IMR-90 (cell line): ENCODE measurements at regions not wholly inside any gene's neighbourhood (a gene's known extent, or its start where the extent isn't known, plus 50 kb on each side); places are given as distances from the start of the nearest gene placed in this dataset.

ENCODE experiments used
- ATAC-seq: fragments of 200-7000 bp; cut with Tn5 transposase; 2 replicates; pipeline ENCODE4 v1.9.1; 2020; ENCODE audit warnings: low read depth, mild to moderate bottlenecking, moderate library complexity
- BruUV-seq: library from RNA; stranded (reverse); fragments of 400-500 nt; replicated peaks from 2 replicates; lab custom pipeline; 2021; lab: Mats Ljungman, UMichigan
- CTCF ChIA-PET: fragments of 300-600 bp; formaldehyde crosslinking; extraction: SDS; loops from one replicate; lab custom pipeline; 2021; ENCODE audit warnings: antibody characterized with exemption; lab: Yijun Ruan, JAX
- POLR2A ChIA-PET: fragments of 300-600 bp; sonication (Branson Sonifier 250); formaldehyde crosslinking; loops from one replicate; lab custom pipeline; 2022; ENCODE audit warnings: antibody characterized with exemption; ENCODE audit not compliant: unreplicated experiment; lab: Charles Lee
- DNase-seq: peaks from one replicate; pipeline ENCODE4 v3.0.0; 2013
- H2AFZ ChIP-seq: replicated peaks from 2 replicates; pipeline ENCODE3; 2013; ENCODE audit warnings: low read length, mild to moderate bottlenecking; ENCODE audit not compliant: poor library complexity
- H2AK5ac ChIP-seq: 2 replicates; pipeline ENCODE4 v1.6.1; 2013; ENCODE audit warnings: low read depth, low read length, inconsistent platforms
- H2AK9ac ChIP-seq: replicated peaks from 2 replicates; pipeline ENCODE3; 2013; ENCODE audit warnings: mild to moderate bottlenecking, low read depth, low read length, moderate library complexity; ENCODE audit not compliant: poor library complexity
- H2BK120ac ChIP-seq: 2 replicates; pipeline ENCODE4 v1.6.1; 2013; ENCODE audit warnings: low read depth, low read length, inconsistent platforms
- H2BK15ac ChIP-seq: 3 replicates; pipeline ENCODE4 v1.6.1; 2013; ENCODE audit warnings: low read depth, low read length, inconsistent platforms
- H2BK20ac ChIP-seq: 2 replicates; pipeline ENCODE4 v1.6.1; 2013; ENCODE audit warnings: low read depth, mild to moderate bottlenecking, inconsistent platforms, low read length, moderate library complexity
- H2BK5ac ChIP-seq: 2 replicates; pipeline ENCODE4 v1.6.1; 2013; ENCODE audit warnings: mild to moderate bottlenecking, low read depth, low read length, inconsistent platforms; ENCODE audit not compliant: poor library complexity, severe bottlenecking
- H3K14ac ChIP-seq: replicated peaks from 2 replicates; pipeline ENCODE4 v1.6.1; 2013; ENCODE audit warnings: low read depth, low read length, inconsistent platforms
- H3K18ac ChIP-seq: 2 replicates; pipeline ENCODE4 v1.6.1; 2013; ENCODE audit warnings: low read depth, low read length, control low read depth
- H3K23ac ChIP-seq: 2 replicates; pipeline ENCODE4 v1.6.1; 2013; ENCODE audit warnings: low read depth, low read length, inconsistent platforms
- H3K27ac ChIP-seq: 2 replicates; pipeline ENCODE4 v1.5.1; 2013; ENCODE audit warnings: mild to moderate bottlenecking, control low read depth, low read length; ENCODE audit not compliant: insufficient read depth
- H3K27me3 ChIP-seq: 2 replicates; pipeline ENCODE4 v1.6.1; 2013; ENCODE audit warnings: low read length; ENCODE audit not compliant: control insufficient read depth, insufficient read depth
- H3K36me3 ChIP-seq: 2 replicates; pipeline ENCODE4 v1.6.1; 2013; ENCODE audit warnings: low read length, mixed read lengths; ENCODE audit not compliant: control insufficient read depth, insufficient read depth
- H3K4ac ChIP-seq: 2 replicates; pipeline ENCODE4 v1.6.1; 2013; ENCODE audit warnings: low read depth, low read length, inconsistent platforms
- H3K4me1 ChIP-seq: 2 replicates; pipeline ENCODE4 v1.6.1; 2013; ENCODE audit warnings: low read length, mixed read lengths; ENCODE audit not compliant: control insufficient read depth, insufficient read depth
- H3K4me2 ChIP-seq: 2 replicates; pipeline ENCODE4 v1.6.1; 2013; ENCODE audit warnings: low read depth, mild to moderate bottlenecking, control low read depth, low read length, moderate library complexity
- H3K4me3 ChIP-seq: 2 replicates; pipeline ENCODE4 v1.5.1; 2013; ENCODE audit warnings: low read depth, mild to moderate bottlenecking, control low read depth, low read length, moderate library complexity; ENCODE audit not compliant: insufficient read depth
- H3K56ac ChIP-seq: 2 replicates; pipeline ENCODE4 v1.6.1; 2013; ENCODE audit warnings: low read length, inconsistent platforms; ENCODE audit not compliant: insufficient read depth; ENCODE audit errors: extremely low read depth
- H3K79me1 ChIP-seq, 2 experiments: 2 replicates each; pipeline ENCODE4 v1.6.1; 2013; ENCODE audit warnings: low read length in 2 of 2, inconsistent platforms in 1 of 2, low read depth in 1 of 2
- H3K9ac ChIP-seq: 2 replicates; pipeline ENCODE4 v1.6.1; 2013; ENCODE audit warnings: low read depth, low read length, control low read depth
- H3K9me1 ChIP-seq: 2 replicates; pipeline ENCODE4 v1.6.1; 2013; ENCODE audit warnings: low read length, inconsistent platforms; ENCODE audit not compliant: insufficient read depth
- H3K9me3 ChIP-seq: 2 replicates; pipeline ENCODE4 v1.6.1; 2013; ENCODE audit warnings: low read length; ENCODE audit not compliant: control insufficient read depth, insufficient read depth
- H4K20me1 ChIP-seq: 2 replicates; pipeline ENCODE4 v1.6.1; 2013; ENCODE audit warnings: low read length, inconsistent platforms; ENCODE audit not compliant: insufficient read depth
- H4K5ac ChIP-seq: 2 replicates; pipeline ENCODE4 v1.6.1; 2013; ENCODE audit warnings: mild to moderate bottlenecking, low read depth, low read length, control low read depth
- H4K8ac ChIP-seq, 2 experiments: 2 replicates each; pipeline ENCODE4 v1.6.1; 2013; ENCODE audit warnings: low read depth in 2 of 2, low read length in 2 of 2, control low read depth in 1 of 2, inconsistent platforms in 1 of 2
- H4K91ac ChIP-seq: 2 replicates; pipeline ENCODE4 v1.6.1; 2013; ENCODE audit warnings: low read depth, low read length, inconsistent platforms; ENCODE audit not compliant: insufficient read depth
- BHLHE40 ChIP-seq: fragments of 150-350 bp; IDR thresholded peaks from 2 replicates; pipeline ENCODE4 v1.6.1; 2016; ENCODE audit warnings: mild to moderate bottlenecking, low read depth, low read length
- CEBPB ChIP-seq: IDR thresholded peaks from 2 replicates; pipeline ENCODE4 v1.6.1; 2012; ENCODE audit warnings: low read depth, low read length, improper control_type of control experiment
- FOS ChIP-seq: fragments of 150-350 bp; IDR thresholded peaks from 2 replicates; pipeline ENCODE4 v1.6.1; 2016; ENCODE audit warnings: low read depth, low read length
- MAFK ChIP-seq: IDR thresholded peaks from 2 replicates; pipeline ENCODE4 v1.6.1; 2012; ENCODE audit warnings: low read depth, low read length, improper control_type of control experiment
- MAZ ChIP-seq: IDR thresholded peaks from 2 replicates; pipeline ENCODE4 v1.6.1; 2012; ENCODE audit warnings: low read depth, mild to moderate bottlenecking, low read length, improper control_type of control experiment, moderate library complexity, borderline replicate concordance
- MXI1 ChIP-seq: IDR thresholded peaks from 2 replicates; pipeline ENCODE4 v1.6.1; 2012; ENCODE audit warnings: low read depth, mild to moderate bottlenecking, low read length, moderate library complexity, borderline replicate concordance
- RCOR1 ChIP-seq: IDR thresholded peaks from 2 replicates; pipeline ENCODE4 v1.6.1; 2012; ENCODE audit warnings: mild to moderate bottlenecking, low read length, improper control_type of control experiment; ENCODE audit not compliant: insufficient replicate concordance
- RFX5 ChIP-seq: IDR thresholded peaks from 2 replicates; pipeline ENCODE4 v1.8.0; 2012; ENCODE audit warnings: low read depth, mild to moderate bottlenecking, low read length, moderate library complexity
- SMC3 ChIP-seq: fragments of 150-350 bp; IDR thresholded peaks from 2 replicates; pipeline ENCODE4 v1.6.1; 2016; ENCODE audit warnings: low read depth, mild to moderate bottlenecking, antibody characterized with exemption, low read length, moderate library complexity
- WGBS, 2 experiments: methylation state at CpG; one replicate each; pipeline versions ENCODE4 v1.1.5 to v1.1.7; 2013; ENCODE audit warnings: missing lambda C conversion rate in 2 of 2; ENCODE audit not compliant: insufficient read length in 1 of 2; ENCODE audit errors: extremely low coverage in 2 of 2; 5-methylcytosine and 5-hydroxymethylcytosine counted together
- dilution Hi-C: fragments of 300-500 bp; cut with HindIII; formaldehyde crosslinking; loops from one replicate; pipeline ENCODE4 v1.14.3; 2018; ENCODE audit warnings: low sequenced_read_pairs; ENCODE audit not compliant: unreplicated experiment
- in situ Hi-C: fragments of 300-500 bp; cut with MboI; formaldehyde crosslinking; loops from 3 replicates; pipeline ENCODE4 v1.14.3; 2019; ENCODE audit warnings: low sequenced_read_pairs, inconsistent platforms, mixed read lengths
- intact Hi-C: fragments of 100-400 bp; cut with micrococcal nuclease; formaldehyde crosslinking; loops from 2 replicates; pipeline ENCODE4 v1.10.0; 2022
- TF ChIP-seq, protein P1 (sequence below): fragments of 150-350 bp; IDR thresholded peaks from 2 replicates; pipeline ENCODE4 v1.6.1; 2016; ENCODE audit warnings: low read depth, mild to moderate bottlenecking, low read length, moderate library complexity, borderline replicate concordance
- TF ChIP-seq, protein P2 (sequence below): fragments of 150-350 bp; IDR thresholded peaks from 2 replicates; pipeline ENCODE4 v1.6.1; 2017; ENCODE audit warnings: mild to moderate bottlenecking, antibody characterized with exemption, low read length, low read depth

DNA sequence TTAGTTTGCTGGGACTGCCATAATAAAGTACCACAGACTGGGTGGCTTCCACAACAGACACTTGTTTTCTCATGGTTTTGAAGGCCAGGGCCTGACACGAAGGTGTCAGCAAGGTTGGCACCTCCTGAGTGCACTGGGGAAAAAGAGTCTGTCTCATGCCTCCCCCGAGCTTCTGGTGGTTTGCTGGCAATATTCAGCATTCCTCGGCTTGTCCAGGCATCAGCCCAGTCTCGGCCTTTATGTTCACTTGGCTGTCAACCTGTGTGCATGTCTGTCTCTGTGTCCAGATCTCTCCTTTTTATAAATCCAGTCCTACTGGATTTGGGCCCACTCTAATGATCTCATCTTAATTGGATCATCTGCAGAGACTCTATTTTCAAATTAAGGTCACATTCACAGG is 72.6 kb downstream of the DOP1B start:
- TF ChIP-seq RCOR1, result no peak
- no peak for TF ChIP-seq MAFK
- no peak for TF ChIP-seq MXI1
- no peak for TF ChIP-seq SMC3
- TF ChIP-seq RFX5, result no peak
- TF ChIP-seq MAZ, result no peak
- TF ChIP-seq FOS, result no peak
- TF ChIP-seq, protein P1, sequence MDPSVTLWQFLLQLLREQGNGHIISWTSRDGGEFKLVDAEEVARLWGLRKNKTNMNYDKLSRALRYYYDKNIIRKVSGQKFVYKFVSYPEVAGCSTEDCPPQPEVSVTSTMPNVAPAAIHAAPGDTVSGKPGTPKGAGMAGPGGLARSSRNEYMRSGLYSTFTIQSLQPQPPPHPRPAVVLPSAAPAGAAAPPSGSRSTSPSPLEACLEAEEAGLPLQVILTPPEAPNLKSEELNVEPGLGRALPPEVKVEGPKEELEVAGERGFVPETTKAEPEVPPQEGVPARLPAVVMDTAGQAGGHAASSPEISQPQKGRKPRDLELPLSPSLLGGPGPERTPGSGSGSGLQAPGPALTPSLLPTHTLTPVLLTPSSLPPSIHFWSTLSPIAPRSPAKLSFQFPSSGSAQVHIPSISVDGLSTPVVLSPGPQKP, result no peak
- TF ChIP-seq CEBPB, result no peak
- TF ChIP-seq, protein P2, sequence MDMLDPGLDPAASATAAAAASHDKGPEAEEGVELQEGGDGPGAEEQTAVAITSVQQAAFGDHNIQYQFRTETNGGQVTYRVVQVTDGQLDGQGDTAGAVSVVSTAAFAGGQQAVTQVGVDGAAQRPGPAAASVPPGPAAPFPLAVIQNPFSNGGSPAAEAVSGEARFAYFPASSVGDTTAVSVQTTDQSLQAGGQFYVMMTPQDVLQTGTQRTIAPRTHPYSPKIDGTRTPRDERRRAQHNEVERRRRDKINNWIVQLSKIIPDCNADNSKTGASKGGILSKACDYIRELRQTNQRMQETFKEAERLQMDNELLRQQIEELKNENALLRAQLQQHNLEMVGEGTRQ, result no peak
- no peak for TF ChIP-seq BHLHE40
- Histone ChIP-seq H2BK5ac (no peak overlapping the region), H3K4ac (no peak overlapping the region), H3K18ac (no peak overlapping the region), H2AK9ac (no peak overlapping the region), H3K23ac (no peak overlapping the region), H3K36me3 (peaks cover 18% of the 10 kb centered on the region), H3K14ac (no peak overlapping the region), H3K56ac (no peak overlapping the region), H3K27me3 (no peaks in the 10 kb centered on the region), H4K8ac (no peak overlapping the region), H4K20me1 (no peaks in the 10 kb centered on the region), H2BK20ac (no peak overlapping the region), H3K9me1 (peaks cover 4% of the 10 kb centered on the region), H2AK5ac (no peak overlapping the region), H2BK15ac (no peak overlapping the region), H2AFZ (no peak overlapping the region), H3K4me2 (no peak overlapping the region), H4K91ac (no peak overlapping the region), H3K4me1 (peaks cover 5% of the 10 kb centered on the region), H4K5ac (no peak overlapping the region), H3K27ac (no peak overlapping the region), H3K9me3 (no peaks in the 10 kb centered on the region), H3K79me1 (peaks cover 0 to 7% of the 10 kb centered on the region in 2 experiments; a peak in 2 of 4 replicates), H3K9ac (no peak overlapping the region), H3K4me3 (no peak overlapping the region), H2BK120ac (no peak overlapping the region)
- intact Hi-C loops, result no loop called here
- in situ Hi-C loops, result no loop called here
- no peak for DNase-seq
- POLR2A ChIA-PET, result no interaction called here
- BruUV-seq, result no TSS peak
- WGBS, 2 experiments, result 93% methylated on average over 2 of the region's 4 CpGs; no CpG with 5 or more reads in 1 of the 2 experiments
- dilution Hi-C loops, result no loop called here
- CTCF ChIA-PET, result no interaction called here
- ATAC-seq, result no peak
